K562 (cell line): ENCODE measurements at regions not wholly inside any gene's neighbourhood (a gene's known extent, or its start where the extent isn't known, plus 50 kb on each side); places are given as distances from the start of the nearest gene placed in this dataset.

ENCODE experiments used
- ATAC-seq: fragments of 200-7000 bp; cut with Tn5 transposase; 3 replicates; pipeline ENCODE4 v1.9.1; 2020; ENCODE audit warnings: moderate library complexity
- BruUV-seq: library from RNA; stranded (reverse); fragments of 400-500 nt; replicated peaks from 2 replicates; lab custom pipeline; 2021; lab: Mats Ljungman, UMichigan
- CTCF ChIA-PET: fragments of 300-600 bp; formaldehyde crosslinking; extraction: SDS; loops from one replicate; lab custom pipeline; 2021; ENCODE audit warnings: low intra/inter-chr PET ratio; lab: Yijun Ruan, JAX
- POLR2A ChIA-PET: fragments of 300-600, 350-650 bp; sonication (Branson Sonifier 250); formaldehyde crosslinking; extraction: SDS; loops from one replicate; lab custom pipeline; 2021; ENCODE audit warnings: antibody characterized with exemption, inconsistent platforms; lab: Yijun Ruan, JAX
- DNase-seq, 4 experiments: peaks; one replicate each; pipeline versions ENCODE4 v3.0.0 to v3.0.0-alpha.2; 2011 to 2018; ENCODE audit warnings: low spot score in 3 of 4, mixed read lengths in 3 of 4; ENCODE audit errors: extremely low read depth in 1 of 4
- FAIRE-seq: peaks from 2 replicates; lab custom pipeline; 2011; peaks lifted over from hg19 to GRCh38; lab: Jason Lieb, UNC
- H2AFZ ChIP-seq: 2 replicates; pipeline ENCODE4 v1.6.0; 2011; ENCODE audit warnings: low read depth, low read length, control low read depth, inconsistent platforms
- H3K27ac ChIP-seq: fragments of 200-600 bp; 3 replicates; pipeline ENCODE4 v1.8.0; 2011; ENCODE audit warnings: low read depth, mild to moderate bottlenecking, control low read depth, inconsistent platforms, low read length, moderate library complexity, mixed read lengths; ENCODE audit errors: extremely low read depth
- H3K27me3 ChIP-seq, 2 experiments: fragments of 300-600 bp in 1 of 2; 2 replicates in 1 of 2; 3 replicates in 1 of 2; pipeline versions ENCODE4 v1.6.0 to v1.8.0; 2011; ENCODE audit warnings: inconsistent platforms in 2 of 2, low read length in 2 of 2, mild to moderate bottlenecking in 1 of 2, mixed read lengths in 1 of 2, moderate library complexity in 1 of 2; ENCODE audit not compliant: control insufficient read depth in 2 of 2, insufficient read depth in 2 of 2
- H3K36me3 ChIP-seq: fragments of 300-600 bp; 3 replicates; pipeline ENCODE4 v1.8.0; 2011; ENCODE audit warnings: mild to moderate bottlenecking, low read length, inconsistent platforms; ENCODE audit not compliant: control insufficient read depth, insufficient read depth
- H3K4me1 ChIP-seq, 2 experiments: fragments of 200-600 bp in 1 of 2; replicated peaks in 1 of 2; 2 replicates in 1 of 2; 3 replicates in 1 of 2; pipeline versions ENCODE4 v1.5.1 to v1.8.0; 2011; ENCODE audit warnings: inconsistent platforms in 2 of 2, low read length in 2 of 2, mild to moderate bottlenecking in 1 of 2, mixed read lengths in 1 of 2, moderate library complexity in 1 of 2; ENCODE audit not compliant: control insufficient read depth in 2 of 2, insufficient read depth in 2 of 2
- H3K4me2 ChIP-seq: 2 replicates; pipeline ENCODE4 v1.6.1; 2011; ENCODE audit warnings: low read length, control low read depth, inconsistent platforms, mixed read lengths; ENCODE audit not compliant: insufficient read depth
- H3K4me3 ChIP-seq: fragments of 200-600 bp; sonication (generic), shearing (Covaris generic); 2 replicates; pipeline ENCODE4 v1.5.1; 2016; ENCODE audit warnings: control low read depth, inconsistent platforms
- H3K79me2 ChIP-seq: fragments of 200-600 bp; 3 replicates; pipeline ENCODE4 v1.8.0; 2011; ENCODE audit warnings: low read length, inconsistent platforms; ENCODE audit not compliant: control insufficient read depth, insufficient read depth
- H3K9ac ChIP-seq, 2 experiments: 2 replicates each; pipeline versions ENCODE4 v1.6.0 to v1.6.1; 2011; ENCODE audit warnings: low read depth in 2 of 2, low read length in 2 of 2, control low read depth in 1 of 2, inconsistent platforms in 1 of 2, mild to moderate bottlenecking in 1 of 2, mixed read lengths in 1 of 2; ENCODE audit not compliant: insufficient read depth in 1 of 2
- H3K9me1 ChIP-seq: one replicate; pipeline ENCODE4 v1.6.0; 2011; ENCODE audit warnings: inconsistent platforms, mild to moderate bottlenecking, low read length, moderate library complexity; ENCODE audit not compliant: control insufficient read depth, insufficient read depth
- H3K9me3 ChIP-seq: replicated peaks from 2 replicates; pipeline ENCODE4 v1.5.1; 2011; ENCODE audit warnings: low read depth, low read length, inconsistent platforms; ENCODE audit not compliant: control insufficient read depth, insufficient read depth
- H4K20me1 ChIP-seq: replicated peaks from 2 replicates; pipeline ENCODE4 v1.6.1; 2011; ENCODE audit warnings: low read length, inconsistent platforms, mixed read lengths; ENCODE audit not compliant: control insufficient read depth, insufficient read depth
- BACH1 ChIP-seq: fragments of 200-800 bp; sonication (Bioruptor generic); IDR thresholded peaks from 2 replicates; pipeline ENCODE4 v1.6.1; 2016; ENCODE audit warnings: missing genetic modification characterization, missing compliant biosample characterization
- CBX5 ChIP-seq: IDR thresholded peaks from 2 replicates; pipeline ENCODE4 v1.6.1; 2014; ENCODE audit warnings: low read depth, borderline replicate concordance
- ETV6 ChIP-seq, 3 experiments: fragments of 150-350 bp in 1 of 3; sonication (generic) in 1 of 3; formaldehyde crosslinking in 1 of 3; IDR thresholded peaks; 2 replicates each; pipeline versions ENCODE4 v1.6.1 to v1.8.0; 2014 to 2022; ENCODE audit warnings: borderline replicate concordance in 2 of 3, low read depth in 2 of 3, antibody characterized with exemption in 1 of 3, low read length in 1 of 3, mild to moderate bottlenecking in 1 of 3, missing genetic modification reagents in 1 of 3
- EZH2 ChIP-seq: IDR thresholded peaks from 2 replicates; pipeline ENCODE4 v1.6.1; 2012; ENCODE audit warnings: low read depth, mild to moderate bottlenecking, inconsistent platforms, low read length, borderline replicate concordance
- GABPA ChIP-seq: fragments of 200-800 bp; sonication (Bioruptor generic); conservative IDR thresholded peaks from 2 replicates; pipeline ENCODE4 v1.6.1; 2016; ENCODE audit warnings: low read depth, missing genetic modification characterization, missing compliant biosample characterization
- MED1 ChIP-seq: sonication (generic); formaldehyde crosslinking; IDR thresholded peaks from 2 replicates; pipeline ENCODE4 v1.8.1; 2023; ENCODE audit warnings: missing genetic modification reagents, borderline replicate concordance
- NCOA1 ChIP-seq: fragments of 450-650 bp; IDR thresholded peaks from 2 replicates; pipeline ENCODE4 v1.6.1; 2016; ENCODE audit warnings: low read depth
- SIN3B ChIP-seq: fragments of 450-650 bp; IDR thresholded peaks from 2 replicates; pipeline ENCODE4 v1.6.1; 2017; ENCODE audit warnings: low read depth, mild to moderate bottlenecking, moderate library complexity
- SREBF2 ChIP-seq: sonication (generic); formaldehyde crosslinking; IDR thresholded peaks from 2 replicates; pipeline ENCODE4 v1.4.0; 2020; ENCODE audit warnings: mild to moderate bottlenecking, missing genetic modification reagents
- TAF15 ChIP-seq: fragments of 200-400 bp; formaldehyde crosslinking; IDR thresholded peaks from 2 replicates; pipeline ENCODE4 v1.6.1; 2017; ENCODE audit warnings: mild to moderate bottlenecking, low read depth, low read length, moderate library complexity
- ZNF324 ChIP-seq: fragments of 250-450 bp; sonication (Bioruptor Pico); IDR thresholded peaks from 2 replicates; pipeline ENCODE4 v1.4.0; 2020; ENCODE audit warnings: mild to moderate bottlenecking
- ZNF76 ChIP-seq: fragments of 250-450 bp; sonication (Bioruptor Pico); IDR thresholded peaks from 2 replicates; pipeline ENCODE4 v1.4.0; 2020; ENCODE audit warnings: mild to moderate bottlenecking, moderate library complexity, borderline replicate concordance
- ZNF830 ChIP-seq: fragments of 250-450 bp; sonication (Bioruptor Pico); IDR thresholded peaks from 2 replicates; pipeline ENCODE4 v1.5.0; 2021; ENCODE audit warnings: mild to moderate bottlenecking
- ZZZ3 ChIP-seq: fragments of 450-650 bp; IDR thresholded peaks from 2 replicates; pipeline ENCODE4 v1.6.1; 2016; ENCODE audit warnings: antibody characterized with exemption, mild to moderate bottlenecking, moderate library complexity
- WGBS: fragments of 100-300 bp; shearing (Covaris generic); methylation state at CpG from one replicate; pipeline ENCODE4 v1.1.6; 2016; ENCODE audit warnings: low coverage, mixed read lengths; ENCODE audit not compliant: insufficient coverage; ENCODE audit errors: missing lambda C conversion rate; 5-methylcytosine and 5-hydroxymethylcytosine counted together
- in situ Hi-C: fragments of 300-500 bp; cut with MboI; formaldehyde crosslinking; loops from 4 replicates; pipeline ENCODE4 v1.15.0; 2018; ENCODE audit warnings: inconsistent platforms, mixed read lengths
- intact Hi-C: fragments of 100-400 bp; cut with micrococcal nuclease; formaldehyde crosslinking; loops from 2 replicates; pipeline ENCODE4 v1.14.2; 2022

DNA sequence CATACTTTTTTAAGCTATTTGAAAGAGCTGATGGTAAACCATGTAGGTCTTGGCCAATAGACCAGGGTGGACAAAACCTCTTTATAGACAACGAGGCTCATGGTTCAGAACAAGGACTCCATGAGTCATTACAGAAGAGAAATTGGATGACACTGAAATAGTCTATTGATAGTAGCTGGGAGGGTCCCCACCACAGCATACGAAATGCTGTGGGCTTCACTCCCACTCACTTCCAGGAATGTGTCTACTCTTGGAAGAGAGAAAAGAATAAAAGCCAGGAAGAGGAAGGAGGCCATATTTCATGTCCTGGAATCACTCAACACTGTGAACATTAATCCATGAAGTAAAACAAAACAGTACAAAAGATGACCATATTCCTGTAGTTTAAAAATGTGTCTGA, 82.3 kb upstream of the MXRA5 start:
- H3K27ac ChIP-seq: no peak overlapping the region
- H3K4me1 ChIP-seq: no peaks in the 10 kb centered on the region
- H3K9me3 ChIP-seq: no peaks in the 10 kb centered on the region
- no peaks in the 10 kb centered on the region for H3K79me2 ChIP-seq
- in situ Hi-C loops: no loop called here
- H3K4me3 ChIP-seq: no peak overlapping the region
- no peak overlapping the region for H3K9ac ChIP-seq
- H3K9me1 ChIP-seq: no peaks in the 10 kb centered on the region
- WGBS: 0% methylated on average over 2 of the region's 2 CpGs
- no peaks in the 10 kb centered on the region for H3K27me3 ChIP-seq
- CTCF ChIA-PET: no interaction called here
- FAIRE-seq: peak; percentile 26
- TF ChIP-seq ZZZ3 (no peak), NCOA1 (no peak), BACH1 (tag) (no peak), SREBF2 (no peak), ETV6 (IDR thresholded peaks at IDR 0.05; ENCODE audit: borderline replicate concordance in 1 of 2, low read depth in 2 of 2, low read length in 1 of 2) (no peak), ETV6 (CRISPR knock-in tag; IDR thresholded peaks at IDR 0.05; ENCODE audit: borderline replicate concordance) (no peak), EZH2 (no peak), ZNF830 (no peak), ZNF76 (CRISPR knock-in tag) (no peak), GABPA (no peak), TAF15 (no peak), ZNF324 (CRISPR knock-in tag) (no peak), MED1 (no peak), CBX5 (no peak), SIN3B (no peak)
- no peak for DNase-seq
- BruUV-seq: no TSS peak
- H2AFZ ChIP-seq: no peak overlapping the region
- no peaks in the 10 kb centered on the region for H4K20me1 ChIP-seq
- no peaks in the 10 kb centered on the region for H3K36me3 ChIP-seq
- H3K4me2 ChIP-seq: no peak overlapping the region
- intact Hi-C loops: no loop called here
- no peak for ATAC-seq
- POLR2A ChIA-PET: no interaction called here
